ENCODE measurements at regions not wholly inside any gene's neighbourhood (a gene's known extent, or its start where the extent isn't known, plus 50 kb on each side); places are given as distances from the start of the nearest gene placed in this dataset.

DNA sequence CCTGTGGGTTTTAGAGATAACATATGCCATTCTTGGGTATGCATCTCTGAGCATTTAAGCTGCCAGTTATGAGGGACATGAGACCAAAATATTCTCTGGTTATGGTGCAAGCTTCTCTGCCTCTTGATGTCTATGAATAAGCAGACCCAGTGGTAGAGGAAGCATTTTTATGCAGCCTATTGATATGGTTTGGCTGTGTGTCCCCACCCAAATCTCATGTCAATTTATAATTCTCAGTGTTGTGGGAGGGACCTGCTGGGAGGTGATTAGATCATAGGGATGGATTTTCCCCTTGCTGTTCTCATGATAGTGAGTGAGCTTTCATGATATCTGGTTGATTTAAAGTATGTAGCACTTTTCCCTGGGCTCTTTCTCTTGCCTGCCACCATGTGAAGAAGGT is 187.2 kb downstream of the ARHGAP12 start:
- Histone ChIP-seq H3K36me3 (ENCODE audit: insufficient read depth) (no peaks in the 10 kb centered on the region), H3K27ac (ENCODE audit: low read depth) (no peak overlapping the region), H2AFZ (no peak overlapping the region), H3F3A (replicated peaks; ENCODE audit: low read depth) (no peaks in the 10 kb centered on the region), H4K20me1 (replicated peaks; ENCODE audit: insufficient read depth) (no peaks in the 10 kb centered on the region), H3K9me2 (ENCODE audit: insufficient read depth) (peaks cover 12% of the 10 kb centered on the region), H3K4me2 (no peak overlapping the region), H3K27me3 (ENCODE audit: insufficient read depth) (no peaks in the 10 kb centered on the region), H3K4me3 (no peak overlapping the region), H3K79me2 (replicated peaks; ENCODE audit: insufficient read depth) (no peaks in the 10 kb centered on the region), H3K4me1 (ENCODE audit: insufficient read depth) (no peaks in the 10 kb centered on the region)
- no peak overlapping the region for H3K4me3 Mint-ChIP-seq
- no peak overlapping the region for H3K27ac Mint-ChIP-seq
- TF ChIP-seq ZNF114 (CRISPR knock-in tag; IDR thresholded peaks at IDR 0.05): no peak
- no peak for TF ChIP-seq EZH2phosphoT487 (IDR thresholded peaks at IDR 0.05; ENCODE audit: unreplicated experiment)
- no peak for TF ChIP-seq JUNB (IDR thresholded peaks at IDR 0.05; ENCODE audit: unreplicated experiment)
- no peak for TF ChIP-seq NANOG (IDR thresholded peaks at IDR 0.05; ENCODE audit: borderline replicate concordance)
- TF ChIP-seq POLR2AphosphoS5 (IDR thresholded peaks at IDR 0.05; ENCODE audit: low read depth): no peak
- no peak for TF ChIP-seq CREB1 (CRISPR knock-in tag; IDR thresholded peaks at IDR 0.05; ENCODE audit: low read depth)
- TF ChIP-seq, protein P1, sequence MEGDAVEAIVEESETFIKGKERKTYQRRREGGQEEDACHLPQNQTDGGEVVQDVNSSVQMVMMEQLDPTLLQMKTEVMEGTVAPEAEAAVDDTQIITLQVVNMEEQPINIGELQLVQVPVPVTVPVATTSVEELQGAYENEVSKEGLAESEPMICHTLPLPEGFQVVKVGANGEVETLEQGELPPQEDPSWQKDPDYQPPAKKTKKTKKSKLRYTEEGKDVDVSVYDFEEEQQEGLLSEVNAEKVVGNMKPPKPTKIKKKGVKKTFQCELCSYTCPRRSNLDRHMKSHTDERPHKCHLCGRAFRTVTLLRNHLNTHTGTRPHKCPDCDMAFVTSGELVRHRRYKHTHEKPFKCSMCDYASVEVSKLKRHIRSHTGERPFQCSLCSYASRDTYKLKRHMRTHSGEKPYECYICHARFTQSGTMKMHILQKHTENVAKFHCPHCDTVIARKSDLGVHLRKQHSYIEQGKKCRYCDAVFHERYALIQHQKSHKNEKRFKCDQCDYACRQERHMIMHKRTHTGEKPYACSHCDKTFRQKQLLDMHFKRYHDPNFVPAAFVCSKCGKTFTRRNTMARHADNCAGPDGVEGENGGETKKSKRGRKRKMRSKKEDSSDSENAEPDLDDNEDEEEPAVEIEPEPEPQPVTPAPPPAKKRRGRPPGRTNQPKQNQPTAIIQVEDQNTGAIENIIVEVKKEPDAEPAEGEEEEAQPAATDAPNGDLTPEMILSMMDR (conservative IDR thresholded peaks at IDR 0.05; ENCODE audit: low read depth in 2 of 2): no peak
- no peak for TF ChIP-seq EZH2 (IDR thresholded peaks at IDR 0.05; ENCODE audit: low read depth, unreplicated experiment)
- no peak for TF ChIP-seq ZNF331 (CRISPR knock-in tag; IDR thresholded peaks at IDR 0.05; ENCODE audit: low read depth)
- TF ChIP-seq ETS1 (IDR thresholded peaks at IDR 0.05): no peak
- TF ChIP-seq REST (IDR thresholded peaks at IDR 0.05; ENCODE audit: unreplicated experiment): no peak
- TF ChIP-seq, protein P2, sequence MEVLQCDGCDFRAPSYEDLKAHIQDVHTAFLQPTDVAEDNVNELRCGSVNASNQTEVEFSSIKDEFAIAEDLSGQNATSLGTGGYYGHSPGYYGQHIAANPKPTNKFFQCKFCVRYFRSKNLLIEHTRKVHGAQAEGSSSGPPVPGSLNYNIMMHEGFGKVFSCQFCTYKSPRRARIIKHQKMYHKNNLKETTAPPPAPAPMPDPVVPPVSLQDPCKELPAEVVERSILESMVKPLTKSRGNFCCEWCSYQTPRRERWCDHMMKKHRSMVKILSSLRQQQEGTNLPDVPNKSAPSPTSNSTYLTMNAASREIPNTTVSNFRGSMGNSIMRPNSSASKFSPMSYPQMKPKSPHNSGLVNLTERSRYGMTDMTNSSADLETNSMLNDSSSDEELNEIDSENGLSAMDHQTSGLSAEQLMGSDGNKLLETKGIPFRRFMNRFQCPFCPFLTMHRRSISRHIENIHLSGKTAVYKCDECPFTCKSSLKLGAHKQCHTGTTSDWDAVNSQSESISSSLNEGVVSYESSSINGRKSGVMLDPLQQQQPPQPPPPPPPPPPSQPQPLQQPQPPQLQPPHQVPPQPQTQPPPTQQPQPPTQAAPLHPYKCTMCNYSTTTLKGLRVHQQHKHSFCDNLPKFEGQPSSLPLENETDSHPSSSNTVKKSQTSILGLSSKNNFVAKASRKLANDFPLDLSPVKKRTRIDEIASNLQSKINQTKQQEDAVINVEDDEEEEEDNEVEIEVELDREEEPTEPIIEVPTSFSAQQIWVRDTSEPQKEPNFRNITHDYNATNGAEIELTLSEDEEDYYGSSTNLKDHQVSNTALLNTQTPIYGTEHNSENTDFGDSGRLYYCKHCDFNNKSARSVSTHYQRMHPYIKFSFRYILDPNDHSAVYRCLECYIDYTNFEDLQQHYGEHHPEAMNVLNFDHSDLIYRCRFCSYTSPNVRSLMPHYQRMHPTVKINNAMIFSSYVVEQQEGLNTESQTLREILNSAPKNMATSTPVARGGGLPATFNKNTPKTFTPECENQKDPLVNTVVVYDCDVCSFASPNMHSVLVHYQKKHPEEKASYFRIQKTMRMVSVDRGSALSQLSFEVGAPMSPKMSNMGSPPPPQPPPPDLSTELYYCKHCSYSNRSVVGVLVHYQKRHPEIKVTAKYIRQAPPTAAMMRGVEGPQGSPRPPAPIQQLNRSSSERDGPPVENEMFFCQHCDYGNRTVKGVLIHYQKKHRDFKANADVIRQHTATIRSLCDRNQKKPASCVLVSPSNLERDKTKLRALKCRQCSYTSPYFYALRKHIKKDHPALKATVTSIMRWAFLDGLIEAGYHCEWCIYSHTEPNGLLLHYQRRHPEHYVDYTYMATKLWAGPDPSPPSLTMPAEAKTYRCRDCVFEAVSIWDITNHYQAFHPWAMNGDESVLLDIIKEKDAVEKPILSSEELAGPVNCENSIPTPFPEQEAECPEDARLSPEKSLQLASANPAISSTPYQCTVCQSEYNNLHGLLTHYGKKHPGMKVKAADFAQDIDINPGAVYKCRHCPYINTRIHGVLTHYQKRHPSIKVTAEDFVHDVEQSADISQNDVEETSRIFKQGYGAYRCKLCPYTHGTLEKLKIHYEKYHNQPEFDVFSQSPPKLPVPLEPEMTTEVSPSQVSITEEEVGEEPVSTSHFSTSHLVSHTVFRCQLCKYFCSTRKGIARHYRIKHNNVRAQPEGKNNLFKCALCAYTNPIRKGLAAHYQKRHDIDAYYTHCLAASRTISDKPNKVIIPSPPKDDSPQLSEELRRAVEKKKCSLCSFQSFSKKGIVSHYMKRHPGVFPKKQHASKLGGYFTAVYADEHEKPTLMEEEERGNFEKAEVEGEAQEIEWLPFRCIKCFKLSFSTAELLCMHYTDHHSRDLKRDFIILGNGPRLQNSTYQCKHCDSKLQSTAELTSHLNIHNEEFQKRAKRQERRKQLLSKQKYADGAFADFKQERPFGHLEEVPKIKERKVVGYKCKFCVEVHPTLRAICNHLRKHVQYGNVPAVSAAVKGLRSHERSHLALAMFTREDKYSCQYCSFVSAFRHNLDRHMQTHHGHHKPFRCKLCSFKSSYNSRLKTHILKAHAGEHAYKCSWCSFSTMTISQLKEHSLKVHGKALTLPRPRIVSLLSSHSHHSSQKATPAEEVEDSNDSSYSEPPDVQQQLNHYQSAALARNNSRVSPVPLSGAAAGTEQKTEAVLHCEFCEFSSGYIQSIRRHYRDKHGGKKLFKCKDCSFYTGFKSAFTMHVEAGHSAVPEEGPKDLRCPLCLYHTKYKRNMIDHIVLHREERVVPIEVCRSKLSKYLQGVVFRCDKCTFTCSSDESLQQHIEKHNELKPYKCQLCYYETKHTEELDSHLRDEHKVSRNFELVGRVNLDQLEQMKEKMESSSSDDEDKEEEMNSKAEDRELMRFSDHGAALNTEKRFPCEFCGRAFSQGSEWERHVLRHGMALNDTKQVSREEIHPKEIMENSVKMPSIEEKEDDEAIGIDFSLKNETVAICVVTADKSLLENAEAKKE (CRISPR knock-in tag; IDR thresholded peaks at IDR 0.05): no peak
- DNase-seq (ENCODE audit: low spot score): no peak
- peaks cover 9% of the 10 kb centered on the region for H3K9me3 Mint-ChIP-seq
- no peak for ATAC-seq
- H3K27me3 Mint-ChIP-seq (ENCODE audit: insufficient read depth, low read depth, poor library complexity): no peaks in the 10 kb centered on the region
- no peaks in the 10 kb centered on the region for H3K4me1 Mint-ChIP-seq
- H3K36me3 Mint-ChIP-seq (ENCODE audit: low read depth): peaks cover 6% of the 10 kb centered on the region

Data from GM23338 (cell line).